Fibroblast of lung (primary cell): ENCODE measurements at regions not wholly inside any gene's neighbourhood (a gene's known extent, or its start where the extent isn't known, plus 50 kb on each side); places are given as distances from the start of the nearest gene placed in this dataset.

Experiments used
- DNase-seq, 2 donors: peaks; one replicate each; pipeline versions ENCODE4 v3.0.0 to v3.0.0-alpha.2; 2010; ENCODE audit warnings: low read depth in 2 of 2
- H2AFZ ChIP-seq: 2 replicates; pipeline ENCODE4 v1.5.1; 2012; ENCODE audit warnings: low read length, control low read depth, inconsistent platforms
- H3K27ac ChIP-seq: 2 replicates; pipeline ENCODE4 v1.5.1; 2011; ENCODE audit warnings: low read length, control low read depth; ENCODE audit not compliant: insufficient read depth
- H3K27me3 ChIP-seq: 2 replicates; pipeline ENCODE4 v1.5.1; 2011; ENCODE audit warnings: mild to moderate bottlenecking, low read length; ENCODE audit not compliant: control insufficient read depth, insufficient read depth
- H3K36me3 ChIP-seq: 2 replicates; pipeline ENCODE4 v1.5.1; 2011; ENCODE audit warnings: low read length; ENCODE audit not compliant: control insufficient read depth, insufficient read depth
- H3K4me1 ChIP-seq: 2 replicates; pipeline ENCODE4 v1.5.1; 2011; ENCODE audit warnings: low read length; ENCODE audit not compliant: control insufficient read depth, insufficient read depth; ENCODE audit errors: extremely low read depth
- H3K4me2 ChIP-seq: 2 replicates; pipeline ENCODE4 v1.5.1; 2011; ENCODE audit warnings: low read length, control low read depth; ENCODE audit not compliant: insufficient read depth; ENCODE audit errors: extremely low read depth
- H3K4me3 ChIP-seq, 4 experiments: fragments of 200-600 bp in 1 of 4; sonication (generic) in 1 of 4; replicated peaks in 1 of 4; 2 replicates each; pipeline ENCODE4 v1.5.1; 2011 to 2016; ENCODE audit warnings: low read length in 4 of 4, low read depth in 3 of 4, mild to moderate bottlenecking in 3 of 4, control low read depth in 2 of 4, inconsistent platforms in 1 of 4, mixed read lengths in 1 of 4; ENCODE audit not compliant: insufficient read depth in 1 of 4; ENCODE audit errors: control extremely low read depth in 1 of 4
- H3K79me2 ChIP-seq: 2 replicates; pipeline ENCODE4 v1.5.1; 2012; ENCODE audit warnings: mild to moderate bottlenecking, low read length, inconsistent platforms; ENCODE audit not compliant: control insufficient read depth, insufficient read depth
- H3K9ac ChIP-seq: 2 replicates; pipeline ENCODE4 v1.5.1; 2011; ENCODE audit warnings: mild to moderate bottlenecking, low read length, control low read depth; ENCODE audit not compliant: insufficient read depth
- H3K9me3 ChIP-seq: 2 replicates; pipeline ENCODE4 v1.5.1; 2012; ENCODE audit warnings: low read depth, low read length; ENCODE audit not compliant: control insufficient read depth, insufficient read depth
- H4K20me1 ChIP-seq: 2 replicates; pipeline ENCODE4 v1.5.1; 2011; ENCODE audit warnings: low read length; ENCODE audit not compliant: control insufficient read depth, insufficient read depth; ENCODE audit errors: extremely low read depth
- EZH2 ChIP-seq: IDR thresholded peaks from 2 replicates; pipeline ENCODE4 v1.5.1; 2012; ENCODE audit warnings: low read length, control low read depth, mild to moderate bottlenecking; ENCODE audit errors: missing control alignments
- TF ChIP-seq, protein P1 (sequence below), 2 donors: IDR thresholded peaks in 1 of 2; conservative IDR thresholded peaks in 1 of 2; 1 replicate in 1 of 2; 2 replicates in 1 of 2; pipeline ENCODE4 v1.5.1; 2011 to 2012; ENCODE audit warnings: low read length in 2 of 2, control low read depth in 1 of 2, inconsistent platforms in 1 of 2, low read depth in 1 of 2, mild to moderate bottlenecking in 1 of 2

DNA sequence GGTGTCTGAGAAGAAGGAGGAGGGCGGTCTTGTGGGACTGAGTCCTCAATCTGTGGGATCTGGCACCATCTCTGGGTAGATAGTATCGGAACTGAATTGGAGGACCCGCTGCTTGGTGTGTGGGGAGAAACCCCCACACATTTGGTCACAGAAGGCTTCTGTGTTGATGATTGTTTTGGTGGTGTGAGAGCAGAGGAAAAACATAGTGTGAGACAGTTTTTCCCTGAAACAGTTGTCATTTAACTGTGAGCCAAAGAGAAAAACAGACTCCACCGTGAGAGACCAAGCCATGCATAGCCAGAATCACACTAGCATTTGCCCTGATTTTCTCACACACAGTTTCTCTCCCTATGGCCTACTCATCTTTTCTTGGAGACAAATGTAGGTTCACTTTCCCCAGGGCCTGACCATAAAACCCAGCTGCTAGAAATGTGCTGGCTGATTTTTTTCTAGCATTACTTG lies 91.4 kb upstream of the FLRT2 start:
- Histone ChIP-seq H2AFZ (no peak overlapping the region), H3K27ac (no peak overlapping the region)

DNA sequence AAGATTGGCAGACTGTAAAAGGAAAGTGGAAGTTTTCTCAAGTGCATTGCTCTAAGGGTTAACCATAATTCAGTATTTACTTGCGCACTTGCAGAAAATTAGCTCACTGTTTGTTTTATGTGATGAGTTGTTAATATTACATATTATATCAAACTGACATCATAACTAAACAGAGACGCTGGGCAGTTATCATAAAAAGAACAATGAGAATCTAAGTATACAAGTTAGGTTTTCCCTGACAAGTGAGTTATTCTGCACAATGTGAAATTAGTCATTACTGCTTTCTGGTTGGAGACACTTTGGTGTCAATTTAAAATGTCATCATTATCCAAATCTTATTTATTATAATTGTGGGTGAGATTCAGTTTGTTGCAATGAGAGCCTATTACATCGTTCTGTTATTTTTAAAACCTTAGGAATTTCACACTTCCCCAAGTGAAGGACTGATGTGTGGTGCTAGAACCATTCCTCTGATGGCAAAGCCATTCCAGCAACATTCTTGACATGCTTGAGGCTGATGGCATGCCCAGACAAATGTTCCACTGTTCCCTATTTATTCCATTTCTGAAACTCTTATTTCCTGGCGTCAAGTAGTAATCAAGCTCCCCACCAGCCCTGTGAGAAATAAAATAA lies 90.1 kb upstream of the FLRT2 start:
- TF ChIP-seq EZH2, result no peak
- TF ChIP-seq, protein P1, sequence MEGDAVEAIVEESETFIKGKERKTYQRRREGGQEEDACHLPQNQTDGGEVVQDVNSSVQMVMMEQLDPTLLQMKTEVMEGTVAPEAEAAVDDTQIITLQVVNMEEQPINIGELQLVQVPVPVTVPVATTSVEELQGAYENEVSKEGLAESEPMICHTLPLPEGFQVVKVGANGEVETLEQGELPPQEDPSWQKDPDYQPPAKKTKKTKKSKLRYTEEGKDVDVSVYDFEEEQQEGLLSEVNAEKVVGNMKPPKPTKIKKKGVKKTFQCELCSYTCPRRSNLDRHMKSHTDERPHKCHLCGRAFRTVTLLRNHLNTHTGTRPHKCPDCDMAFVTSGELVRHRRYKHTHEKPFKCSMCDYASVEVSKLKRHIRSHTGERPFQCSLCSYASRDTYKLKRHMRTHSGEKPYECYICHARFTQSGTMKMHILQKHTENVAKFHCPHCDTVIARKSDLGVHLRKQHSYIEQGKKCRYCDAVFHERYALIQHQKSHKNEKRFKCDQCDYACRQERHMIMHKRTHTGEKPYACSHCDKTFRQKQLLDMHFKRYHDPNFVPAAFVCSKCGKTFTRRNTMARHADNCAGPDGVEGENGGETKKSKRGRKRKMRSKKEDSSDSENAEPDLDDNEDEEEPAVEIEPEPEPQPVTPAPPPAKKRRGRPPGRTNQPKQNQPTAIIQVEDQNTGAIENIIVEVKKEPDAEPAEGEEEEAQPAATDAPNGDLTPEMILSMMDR (conservative IDR thresholded peaks at IDR 0.05 in 1 of 2, IDR thresholded peaks at IDR 0.05 in 1 of 2; ENCODE audit: low read depth in 1 of 2, low read length in 2 of 2), result no peak
- H3K4me1 ChIP-seq, result no peaks in the 10 kb centered on the region
- H3K9ac ChIP-seq, result no peak overlapping the region
- peak in 1 of 2 donors; percentile 79 for DNase-seq
- no peaks in the 10 kb centered on the region for H3K9me3 ChIP-seq
- no peaks in the 10 kb centered on the region for H3K36me3 ChIP-seq
- H3K79me2 ChIP-seq, result no peaks in the 10 kb centered on the region
- no peak overlapping the region for H2AFZ ChIP-seq
- no peak overlapping the region for H3K4me2 ChIP-seq
- H3K27ac ChIP-seq, result no peak overlapping the region
- H4K20me1 ChIP-seq, result no peaks in the 10 kb centered on the region
- no peaks in the 10 kb centered on the region for H3K27me3 ChIP-seq
- H3K4me3 ChIP-seq, result no peak overlapping the region

More for the DNA sequence above, 91.4 kb upstream of the FLRT2 start:
- Histone ChIP-seq H3K4me1 (no peaks in the 10 kb centered on the region), H3K4me2 (no peak overlapping the region), H3K27me3 (no peaks in the 10 kb centered on the region), H3K36me3 (no peaks in the 10 kb centered on the region), H3K9ac (no peak overlapping the region), H3K79me2 (no peaks in the 10 kb centered on the region), H3K9me3 (no peaks in the 10 kb centered on the region), H4K20me1 (no peaks in the 10 kb centered on the region), H3K4me3 (no peak overlapping the region)
- no peak for TF ChIP-seq EZH2
- TF ChIP-seq, protein P1 (conservative IDR thresholded peaks at IDR 0.05 in 1 of 2, IDR thresholded peaks at IDR 0.05 in 1 of 2; ENCODE audit: low read depth in 1 of 2, low read length in 2 of 2), result no peak
- DNase-seq, result no peak

DNA sequence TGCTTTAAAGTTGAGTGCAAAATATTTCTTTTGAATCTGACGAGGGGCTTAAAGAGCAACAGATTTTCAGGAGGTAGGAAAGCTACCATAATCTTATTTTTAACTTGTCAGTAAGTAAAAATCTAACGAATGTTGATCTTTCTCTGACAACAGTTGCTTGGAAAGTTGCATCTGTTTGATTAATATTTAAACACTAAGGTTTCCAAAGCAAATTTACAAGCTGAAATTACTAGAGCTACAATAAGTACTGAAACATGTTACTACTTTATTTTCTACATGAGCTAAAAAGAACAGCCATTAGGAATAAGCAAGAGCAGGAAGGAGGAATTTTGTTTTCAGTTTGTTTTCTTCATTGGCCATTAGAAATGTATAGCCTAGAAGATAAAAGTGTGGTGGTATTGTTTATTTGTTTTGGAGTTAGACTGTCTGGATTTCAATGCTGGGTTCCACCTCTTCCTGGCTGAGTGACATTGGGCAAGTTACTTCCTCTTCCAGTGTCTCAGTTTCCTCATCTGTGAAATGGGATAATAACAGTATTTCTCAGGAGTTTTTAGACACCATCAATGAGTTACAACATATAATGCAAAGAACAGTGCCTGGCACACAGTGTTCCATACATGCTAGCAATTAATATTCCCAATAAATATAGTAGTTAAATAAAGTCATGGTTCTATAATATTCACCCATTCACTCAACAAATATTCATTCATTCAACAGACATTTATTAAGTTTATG lies 87.9 kb upstream of the FLRT2 start:
- H3K9ac ChIP-seq, result no peak overlapping the region
- H3K27ac ChIP-seq, result no peak overlapping the region
- no peaks in the 10 kb centered on the region for H3K36me3 ChIP-seq
- TF ChIP-seq EZH2, result no peak
- TF ChIP-seq, protein P1 (conservative IDR thresholded peaks at IDR 0.05 in 1 of 2, IDR thresholded peaks at IDR 0.05 in 1 of 2; ENCODE audit: low read depth in 1 of 2, low read length in 2 of 2), result no peak
- no peaks in the 10 kb centered on the region for H3K27me3 ChIP-seq
- DNase-seq, result no peak
- no peaks in the 10 kb centered on the region for H4K20me1 ChIP-seq
- no peak overlapping the region for H2AFZ ChIP-seq
- no peak overlapping the region for H3K4me2 ChIP-seq
- H3K4me3 ChIP-seq, result no peak overlapping the region
- no peaks in the 10 kb centered on the region for H3K79me2 ChIP-seq
- no peaks in the 10 kb centered on the region for H3K9me3 ChIP-seq
- no peaks in the 10 kb centered on the region for H3K4me1 ChIP-seq
